ENCODE measurements at regions not wholly inside any gene's neighbourhood (a gene's known extent, or its start where the extent isn't known, plus 50 kb on each side); places are given as distances from the start of the nearest gene placed in this dataset.
"Not testable (repeated sequence)": the region's sequence is repeated elsewhere in the genome, so short reads cannot be mapped to it uniquely, and the experiment has no call there.

- DNase-seq = no peak
These were observed 56.1 kb downstream of the GPR85 start for GRCh38 chr7:113030489-113030888.

DNA sequence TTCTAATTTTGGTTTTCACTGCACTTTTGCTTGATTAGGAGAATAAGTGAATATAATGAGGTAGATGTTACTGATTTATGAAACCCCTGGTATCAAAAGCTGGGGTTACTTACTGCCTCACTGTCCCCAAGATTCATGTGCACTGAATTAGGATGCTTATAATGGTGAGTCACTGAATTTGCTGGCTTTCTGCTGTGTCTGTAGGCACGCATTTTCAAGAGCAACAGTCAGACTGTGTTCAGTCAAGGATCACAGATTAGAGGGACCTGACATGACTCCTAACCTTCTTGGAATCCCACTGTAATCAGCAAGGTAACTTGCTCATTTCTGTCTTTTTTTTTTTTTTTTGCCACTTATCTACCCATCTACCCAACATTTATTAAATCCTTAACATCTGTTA, 59.7 kb downstream of the GPR85 start:
- DNase-seq = no peak

- DNase-seq = not testable (repeated sequence)
These were observed 69.3 kb downstream of the GPR85 start for GRCh38 chr7:113017144-113017857.

DNA sequence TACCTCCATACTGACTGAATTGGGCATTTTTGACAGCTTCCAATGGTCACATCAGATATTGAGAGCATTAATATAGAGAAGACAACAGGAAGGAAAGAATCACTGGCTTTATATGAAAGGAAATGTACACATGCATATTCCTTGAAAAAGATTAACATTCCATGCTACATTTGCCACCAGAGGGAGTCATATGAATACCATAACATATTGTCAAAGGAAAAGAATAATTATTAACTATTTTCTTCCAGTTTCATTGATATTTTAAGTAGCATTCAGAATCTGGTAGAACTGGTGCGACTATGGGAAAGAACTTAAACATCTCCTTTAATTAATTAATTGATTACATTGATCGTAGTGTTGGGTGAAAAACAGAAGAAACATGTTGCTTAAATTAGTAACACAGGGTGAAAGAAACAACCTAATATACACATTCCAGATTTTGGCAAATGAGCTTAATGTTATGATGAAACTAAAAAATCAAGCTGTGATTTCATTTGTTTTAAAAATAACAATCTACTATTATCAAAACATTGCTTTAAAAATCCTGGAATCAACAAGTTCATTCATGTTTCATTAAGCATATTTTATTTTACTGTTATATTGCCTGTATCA, 71.5 kb downstream of the GPR85 start:
- peak; percentile 19 to 58 for DNase-seq

DNA sequence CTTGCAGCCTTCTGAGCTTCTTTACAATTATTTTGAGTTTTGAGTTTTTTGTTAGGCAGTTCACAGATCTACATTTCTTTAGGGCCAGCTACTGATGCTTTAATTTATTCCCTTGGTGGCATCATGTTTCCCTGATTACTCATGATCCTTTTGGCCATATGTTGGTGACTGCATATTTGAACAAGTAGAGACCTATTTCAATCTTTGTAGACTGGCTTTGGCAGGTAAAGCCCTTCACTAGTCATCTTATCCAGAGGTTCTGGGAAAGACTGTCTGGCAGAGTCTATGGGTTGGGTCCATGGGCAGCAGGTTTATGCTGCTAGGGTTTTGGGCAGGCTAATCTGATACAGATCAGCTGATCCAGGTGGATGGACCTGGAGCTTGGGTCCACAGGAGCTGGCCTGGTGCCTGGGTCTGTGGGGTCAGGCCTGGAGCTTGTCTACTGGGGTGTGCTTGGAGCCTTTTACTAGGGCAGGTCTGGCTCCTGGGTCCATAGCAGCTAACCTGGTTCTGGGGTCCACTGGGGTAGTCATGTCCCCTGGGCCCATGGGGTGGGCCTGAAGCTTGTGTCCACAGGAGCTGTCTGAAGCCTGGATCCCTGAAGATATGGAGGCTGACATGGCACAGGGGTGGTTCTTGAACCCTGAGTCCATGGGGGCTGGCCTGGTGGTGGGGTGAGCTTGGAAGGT, 72.7 kb downstream of the GPR85 start:
- DNase-seq = no peak

DNA sequence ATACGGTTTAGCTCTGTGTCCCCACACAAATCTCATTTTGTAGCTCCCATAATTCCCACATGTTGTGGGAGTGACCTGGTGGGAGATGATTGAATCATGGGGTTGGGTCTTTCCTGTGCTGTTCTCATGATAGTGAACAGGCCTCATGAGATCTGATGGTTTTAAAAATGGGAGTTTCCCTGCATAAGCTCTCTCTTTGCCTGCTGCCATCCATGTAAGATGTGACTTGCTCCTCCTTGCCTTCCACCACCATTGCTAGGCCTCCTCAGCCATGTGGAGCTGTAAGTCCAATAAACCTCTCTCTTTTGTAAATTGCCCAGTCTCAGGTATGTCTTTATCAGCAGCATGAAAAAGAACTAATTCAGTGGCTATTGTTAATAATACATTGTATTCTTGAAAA, 73.8 kb downstream of the GPR85 start:
- DNase-seq = not testable (repeated sequence)

DNA sequence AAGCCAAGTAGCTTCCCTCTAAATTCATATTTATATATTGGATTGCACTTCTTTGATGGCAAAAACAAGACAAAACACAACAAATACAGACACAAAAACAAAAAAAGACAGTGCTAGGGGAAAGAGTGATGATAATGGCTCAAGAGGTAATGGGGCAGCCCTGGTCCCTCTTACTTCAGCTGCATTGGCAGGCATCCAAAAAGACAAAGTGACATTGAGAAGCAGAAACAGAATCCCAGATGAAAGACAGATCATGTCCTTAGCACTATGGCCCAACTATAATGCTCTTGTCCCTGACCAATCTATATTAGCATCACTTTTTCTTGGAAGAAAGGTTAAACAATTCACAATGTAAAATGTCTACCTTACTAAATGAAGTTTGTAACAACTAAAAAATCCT, 76.2 kb downstream of the GPR85 start:
- no peak for DNase-seq

DNA sequence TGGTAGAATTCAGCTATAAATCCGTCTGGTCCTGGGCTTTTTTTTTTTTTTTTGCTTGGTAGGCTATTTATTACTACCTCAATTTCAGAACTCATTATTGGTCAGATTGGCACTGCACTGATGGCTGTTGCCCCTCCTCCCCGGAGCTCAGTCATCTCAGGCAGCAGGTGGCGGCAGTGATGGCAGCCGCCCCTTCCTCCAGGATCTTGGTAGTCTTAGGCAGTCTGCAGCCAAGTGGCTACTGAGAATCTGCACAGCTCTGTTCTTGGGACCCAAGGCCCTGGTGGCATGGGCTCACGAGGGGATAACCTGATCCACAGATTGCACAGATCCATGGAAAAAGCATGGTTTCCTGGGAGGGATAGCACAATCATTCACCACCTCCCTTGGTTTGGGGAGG, 77.9 kb downstream of the GPR85 start:
- DNase-seq = no peak

DNA sequence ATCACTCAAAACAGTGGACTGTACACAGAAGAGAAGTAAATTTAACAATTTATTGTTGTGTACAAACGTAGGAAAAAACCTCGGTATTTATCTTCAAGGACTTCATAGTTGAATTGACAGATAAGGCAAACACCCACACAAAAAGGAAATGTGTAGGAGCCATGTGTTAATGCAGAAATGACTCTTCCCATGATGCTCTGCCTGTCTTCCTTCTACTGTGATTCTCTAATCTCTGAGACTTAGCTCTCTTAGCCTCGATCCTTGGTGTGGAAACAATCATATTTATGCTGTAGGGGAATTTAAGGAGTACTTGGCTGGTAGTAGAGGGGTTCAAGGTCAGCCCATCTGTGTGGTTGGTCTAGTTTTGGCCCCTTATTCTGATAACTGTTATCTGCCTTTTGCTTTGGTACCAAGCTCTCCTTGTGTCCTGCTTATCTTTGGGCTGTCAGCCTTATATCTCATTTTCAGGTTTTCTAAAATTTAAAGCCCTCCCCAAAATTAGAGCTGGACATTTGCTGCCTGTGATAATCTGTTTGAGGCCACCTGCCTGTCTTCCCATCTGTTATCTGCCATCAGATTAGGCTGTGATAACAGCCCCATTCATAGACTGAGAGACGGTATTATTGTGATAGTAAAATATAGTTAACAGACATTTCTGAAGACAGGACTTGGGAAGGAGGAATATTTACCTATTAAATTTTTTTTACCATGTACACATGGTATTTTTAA, 81.7 kb downstream of the GPR85 start:
- no peak for DNase-seq

DNA sequence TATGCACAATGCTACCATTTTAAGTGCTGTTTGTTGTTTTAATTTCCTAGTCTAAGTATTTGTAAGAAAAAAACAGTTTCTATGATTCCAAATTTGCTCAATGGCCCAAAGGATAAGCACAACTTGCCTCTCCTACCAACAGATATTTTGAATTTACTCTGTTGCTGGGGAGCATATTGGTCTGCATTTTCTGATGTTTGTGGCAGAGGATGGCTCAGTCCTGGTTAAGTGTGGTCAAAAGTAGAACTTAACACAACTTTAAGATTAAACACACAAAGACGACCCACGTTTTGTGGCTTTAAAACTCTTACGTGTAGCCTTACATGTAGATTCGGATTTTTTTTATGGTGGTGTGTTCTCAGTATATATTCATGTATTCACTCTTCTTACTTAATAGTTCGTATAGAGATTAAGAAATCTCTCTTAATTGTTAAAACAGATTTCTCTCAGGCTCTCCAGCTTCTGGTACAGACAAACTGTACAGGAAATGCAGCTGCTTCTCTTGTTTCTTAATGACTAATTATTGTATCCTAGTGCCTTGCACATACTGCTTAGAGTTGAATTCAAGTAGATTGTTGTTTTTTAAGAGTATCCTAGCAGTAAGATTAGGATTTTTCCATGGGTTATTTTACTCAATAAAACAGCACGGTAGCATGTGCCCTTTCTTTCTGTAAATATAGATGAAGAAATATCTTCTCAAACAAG, 86.2 kb downstream of the GPR85 start:
- no peak for DNase-seq

DNA sequence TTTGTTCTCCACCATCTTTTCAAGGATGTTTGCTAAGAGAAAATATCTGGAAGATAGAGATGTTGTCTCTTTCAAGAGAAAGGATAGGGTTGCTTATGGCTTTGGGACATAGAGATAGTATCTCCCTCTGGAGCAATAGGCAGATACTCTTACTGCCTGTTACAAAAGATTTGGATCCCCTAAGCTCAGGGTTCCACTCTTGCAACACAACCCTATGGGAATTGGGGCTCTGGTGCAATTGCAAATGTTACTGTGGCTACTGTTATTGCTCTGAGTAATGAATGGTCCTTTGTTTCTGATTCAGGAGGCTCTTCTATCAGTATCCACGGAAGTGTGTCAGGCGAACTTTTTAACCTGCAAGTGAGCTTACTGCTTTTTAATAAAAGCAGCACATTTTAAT, 88.8 kb downstream of the GPR85 start:
- no peak for DNase-seq

DNA sequence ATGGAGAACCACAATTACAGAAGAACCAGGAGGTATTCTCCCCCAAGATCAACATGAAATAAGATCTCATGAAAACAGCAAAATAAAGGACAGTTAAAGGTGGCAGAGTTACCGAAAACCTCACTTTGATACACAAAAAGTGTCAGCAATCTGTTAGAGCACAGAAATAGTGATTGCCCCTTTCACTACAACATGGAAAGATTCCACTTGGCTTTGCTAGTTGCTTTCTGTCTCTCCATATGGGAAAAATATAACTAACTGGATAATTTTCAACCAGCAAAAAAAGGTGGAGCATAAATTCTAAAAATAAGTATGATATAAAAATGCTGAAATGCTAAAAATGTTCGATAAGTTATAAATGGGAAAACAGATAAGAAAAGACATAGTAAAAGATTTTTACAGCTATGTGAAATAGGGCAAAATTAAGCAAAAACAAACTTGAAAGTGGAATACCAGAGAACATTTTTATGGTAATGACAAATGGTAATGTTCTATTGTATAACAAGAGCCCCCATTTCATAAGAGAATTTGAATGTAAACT, 90.2 kb downstream of the GPR85 start:
- no peak for DNase-seq

GRCh38 chr7:112995059-112995824, 91.4 kb downstream of the GPR85 start:
- no peak for DNase-seq

- no peak for DNase-seq
These were observed 92.0 kb downstream of the GPR85 start for GRCh38 chr7:112994656-112995055.

GRCh38 chr7:112990624-112991023, 96.0 kb downstream of the GPR85 start:
- DNase-seq = no peak

GRCh38 chr7:112989531-112989930, 97.1 kb downstream of the GPR85 start:
- DNase-seq = no peak

- DNase-seq = no peak
These were observed 99.5 kb downstream of the GPR85 start for GRCh38 chr7:112987171-112987570.

DNA sequence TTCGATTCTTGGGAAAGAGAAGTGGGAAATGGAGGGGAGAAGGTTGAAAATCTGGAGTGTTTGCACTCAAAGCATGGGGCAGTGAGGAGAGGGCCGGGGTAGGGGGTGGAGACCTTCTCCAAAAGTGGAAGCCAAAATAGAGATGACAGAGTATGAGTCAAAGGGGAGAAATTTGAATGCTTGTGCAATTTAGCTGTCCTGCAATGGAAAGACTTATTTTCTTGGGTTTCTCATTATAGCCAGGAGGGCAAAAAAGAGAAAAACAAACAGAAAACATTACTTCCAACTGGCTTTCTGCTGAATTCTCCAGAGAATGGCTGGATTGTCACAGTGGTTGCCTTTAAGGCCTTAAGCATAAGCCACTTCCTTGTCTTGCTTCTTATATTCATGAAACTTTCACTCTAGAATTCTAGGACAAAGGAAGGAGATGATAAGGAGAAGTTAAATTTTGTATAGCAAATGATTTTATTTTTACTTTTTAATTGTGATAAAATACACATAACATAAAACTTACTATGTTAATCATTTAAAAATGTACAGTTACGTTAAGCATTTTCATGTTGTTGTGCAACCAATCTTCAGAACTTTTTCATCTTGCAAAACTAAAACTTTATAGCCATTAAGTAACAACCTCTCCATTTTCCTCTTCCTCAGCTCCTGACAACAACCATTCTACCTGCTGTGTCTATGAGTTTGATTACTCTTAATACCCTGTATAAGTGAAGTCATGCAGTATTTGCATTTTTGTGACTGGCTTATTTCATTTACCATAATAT, 100.2 kb downstream of the GPR85 start:
- DNase-seq = no peak

DNA sequence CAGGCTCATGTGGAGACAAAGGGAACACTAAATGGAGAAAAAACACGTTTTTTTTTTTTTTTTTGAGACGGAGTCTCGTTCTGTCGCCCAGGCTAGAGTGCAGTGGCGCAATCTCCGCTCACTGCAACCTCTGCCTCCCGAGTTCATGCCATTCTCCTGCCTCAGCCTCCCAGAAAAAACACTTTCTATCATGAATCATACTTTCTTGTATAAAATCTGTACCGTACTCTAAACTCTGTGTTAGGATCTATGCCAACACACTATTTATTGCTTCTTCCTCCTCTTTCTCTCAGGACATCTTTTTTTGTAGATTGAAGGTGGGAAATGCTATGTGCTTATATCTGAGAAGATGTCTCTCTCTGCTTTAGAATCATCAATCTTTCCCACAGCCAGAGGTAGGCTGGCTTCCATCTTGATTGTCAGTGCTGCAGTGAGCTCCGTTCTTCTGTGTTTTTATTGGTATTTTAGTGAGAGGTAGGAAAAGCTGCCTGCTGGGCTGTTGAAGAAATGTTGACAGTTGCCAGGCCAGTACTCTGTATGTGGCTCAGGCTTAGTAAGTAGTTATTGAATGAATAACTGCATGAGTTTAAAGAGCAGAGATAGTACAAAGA, 101.1 kb downstream of the GPR85 start:
- DNase-seq = peak in 1 of 2 experiments; percentile 27

DNA sequence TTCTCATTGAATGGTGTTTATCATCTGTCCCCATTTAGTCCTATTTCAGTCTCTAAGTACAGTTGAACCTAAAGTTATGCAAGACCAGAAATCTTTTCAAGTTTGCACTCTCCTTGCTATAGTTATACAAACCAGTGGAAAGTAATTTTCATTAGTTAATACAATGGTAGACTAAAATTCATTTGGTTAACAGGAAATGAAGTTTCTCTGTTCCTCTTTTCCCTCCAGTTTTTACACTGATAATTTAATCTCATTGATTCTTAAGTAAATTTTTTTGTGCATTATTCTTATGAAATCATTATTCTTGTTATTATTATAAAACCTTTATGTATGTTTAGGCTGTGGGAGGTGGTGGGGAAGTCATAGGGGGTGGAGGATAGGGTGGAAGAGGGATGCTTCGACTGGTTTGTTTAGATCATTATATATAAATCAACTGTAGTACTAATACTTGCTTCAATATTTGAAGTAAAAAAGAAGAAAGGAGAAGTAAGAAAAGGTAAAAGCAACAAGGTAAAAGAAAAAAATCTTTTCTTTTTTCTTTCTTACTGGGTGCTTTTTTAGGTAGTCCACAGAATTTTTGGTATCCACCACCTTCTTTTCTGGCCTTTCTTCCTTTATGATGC, 104.1 kb downstream of the GPR85 start:
- DNase-seq = no peak
